OCI-LY1 (cell line): ENCODE measurements at regions not wholly inside any gene's neighbourhood (a gene's known extent, or its start where the extent isn't known, plus 50 kb on each side); places are given as distances from the start of the nearest gene placed in this dataset.

Experiments used
- CTCF ChIP-seq: fragments of 200-600 bp; sonication (generic), shearing (Covaris generic); IDR thresholded peaks from 2 replicates; pipeline ENCODE4 v1.5.1; 2017; ENCODE audit warnings: mild to moderate bottlenecking, antibody characterized with exemption, low read length, moderate library complexity, mixed read lengths
- EZH2 ChIP-seq: fragments of 200-600 bp; sonication (generic), shearing (Covaris generic); IDR thresholded peaks from 2 replicates; pipeline ENCODE4 v1.8.0; 2017; ENCODE audit warnings: borderline replicate concordance, mixed run types, mild to moderate bottlenecking, antibody characterized with exemption, low read length, moderate library complexity, mixed read lengths

DNA sequence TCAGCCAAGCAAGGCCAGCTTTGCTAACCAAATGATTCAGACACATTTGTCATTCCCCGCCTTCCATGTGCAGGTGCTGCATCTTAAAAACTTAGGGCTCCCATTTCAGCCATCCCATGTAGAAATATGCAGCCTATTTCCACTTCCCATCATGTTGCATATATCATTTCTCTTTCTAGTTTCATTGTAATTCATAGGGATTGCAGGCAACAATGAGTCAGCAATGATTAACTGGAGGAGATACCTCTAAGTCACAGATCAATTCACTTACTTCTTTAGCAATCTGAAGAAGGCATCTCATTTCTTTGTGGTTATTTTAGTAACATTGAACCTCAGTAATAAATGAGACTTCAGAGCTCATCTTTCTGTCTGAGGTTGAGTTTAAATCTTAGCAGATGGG, 276.1 kb upstream of the PKDCC start:
- TF ChIP-seq CTCF: no peak
- TF ChIP-seq EZH2: no peak
